GM12878 (cell line): ENCODE measurements at regions not wholly inside any gene's neighbourhood (a gene's known extent, or its start where the extent isn't known, plus 50 kb on each side); places are given as distances from the start of the nearest gene placed in this dataset.

ENCODE experiments used
- ATAC-seq: fragments of 200-7000 bp; cut with Tn5 transposase; 3 replicates; pipeline ENCODE4 v1.9.1; 2020; ENCODE audit warnings: mild to moderate bottlenecking, moderate library complexity
- BruUV-seq: library from RNA; stranded (reverse); fragments of 400-500 nt; replicated peaks from 2 replicates; lab custom pipeline; 2021; lab: Mats Ljungman, UMichigan
- CTCF ChIA-PET: fragments of 300-600 bp; sonication (Branson Sonifier 250); formaldehyde crosslinking; extraction: SDS; loops from one replicate; lab custom pipeline; 2021; ENCODE audit warnings: inconsistent platforms; lab: Yijun Ruan, JAX
- POLR2A ChIA-PET: fragments of 350-600 bp; formaldehyde crosslinking; extraction: SDS; loops from one replicate; lab custom pipeline; 2021; ENCODE audit warnings: inconsistent platforms; lab: Charles Lee
- RAD21 ChIA-PET: fragments of 300-600 bp; sonication (Branson Sonifier 250); formaldehyde crosslinking; loops from one replicate; lab custom pipeline; 2023; ENCODE audit warnings: antibody characterized with exemption; ENCODE audit not compliant: unreplicated experiment; lab: Charles Lee
- SMC1A ChIA-PET: fragments of 300-600 bp; sonication (Branson Sonifier 250); formaldehyde crosslinking; loops from one replicate; lab custom pipeline; 2023; ENCODE audit not compliant: unreplicated experiment, uncharacterized antibody; lab: Charles Lee
- DNase-seq: peaks from one replicate; pipeline ENCODE4 v3.0.0-alpha.2; 2011; ENCODE audit warnings: low read depth, low spot score
- FAIRE-seq: peaks from 3 replicates; lab custom pipeline; 2011; peaks lifted over from hg19 to GRCh38; lab: Jason Lieb, UNC
- H2AFZ ChIP-seq: 2 replicates; pipeline ENCODE4 v1.6.0; 2011; ENCODE audit warnings: low read depth, low read length, control low read depth; ENCODE audit not compliant: control insufficient read depth
- H3K27ac ChIP-seq: 2 replicates; pipeline ENCODE4 v1.5.1; 2011; ENCODE audit warnings: control low read depth; ENCODE audit not compliant: control insufficient read depth, insufficient read depth
- H3K27me3 ChIP-seq, 2 experiments: replicated peaks in 1 of 2; 2 replicates each; pipeline versions ENCODE4 v1.6.0 to v1.6.1; 2011; ENCODE audit warnings: low read length in 1 of 2; ENCODE audit not compliant: control insufficient read depth in 2 of 2, insufficient read depth in 2 of 2
- H3K36me3 ChIP-seq, 2 experiments: 2 replicates each; pipeline ENCODE4 v1.5.1; 2011; ENCODE audit warnings: low read length in 1 of 2; ENCODE audit not compliant: control insufficient read depth in 2 of 2, insufficient read depth in 2 of 2
- H3K4me1 ChIP-seq: 2 replicates; pipeline ENCODE4 v1.6.1; 2011; ENCODE audit warnings: mild to moderate bottlenecking, low read length, moderate library complexity, mixed read lengths; ENCODE audit not compliant: control insufficient read depth, insufficient read depth
- H3K4me2 ChIP-seq: 2 replicates; pipeline ENCODE4 v1.6.0; 2011; ENCODE audit warnings: control low read depth; ENCODE audit not compliant: control insufficient read depth, insufficient read depth
- H3K4me3 ChIP-seq: fragments of 200-600 bp; sonication (generic); 2 replicates; pipeline ENCODE4 v1.5.1; 2016
- H3K79me2 ChIP-seq: 2 replicates; pipeline ENCODE4 v1.6.0; 2011; ENCODE audit warnings: low read length; ENCODE audit not compliant: control insufficient read depth, insufficient read depth
- H3K9ac ChIP-seq: 2 replicates; pipeline ENCODE4 v1.8.0; 2011; ENCODE audit warnings: low read length, control low read depth, mixed read lengths; ENCODE audit not compliant: control insufficient read depth, insufficient read depth
- H3K9me3 ChIP-seq: replicated peaks from 3 replicates; pipeline ENCODE4 v1.5.1; 2011; ENCODE audit warnings: mild to moderate bottlenecking, low read length; ENCODE audit not compliant: control insufficient read depth, insufficient read depth
- H4K20me1 ChIP-seq: 2 replicates; pipeline ENCODE4 v1.6.0; 2011; ENCODE audit not compliant: control insufficient read depth, insufficient read depth
- EGR1 ChIP-seq, 2 experiments: IDR thresholded peaks; 1 replicate in 1 of 2; 2 replicates in 1 of 2; pipeline ENCODE4 v1.6.1; 2011 to 2012; ENCODE audit warnings: low read depth in 2 of 2, low read length in 2 of 2, borderline replicate concordance in 1 of 2, mild to moderate bottlenecking in 1 of 2, moderate library complexity in 1 of 2
- ESRRA ChIP-seq: IDR thresholded peaks from 2 replicates; pipeline ENCODE4 v1.6.1; 2012; ENCODE audit warnings: mild to moderate bottlenecking, low read length, improper control_type of control experiment
- KAT2A ChIP-seq: conservative IDR thresholded peaks from 2 replicates; pipeline ENCODE4 v1.6.1; 2011; ENCODE audit warnings: low read depth, low read length; ENCODE audit not compliant: control insufficient read depth
- MAX ChIP-seq: IDR thresholded peaks from 2 replicates; pipeline ENCODE4 v1.6.1; 2012; ENCODE audit warnings: low read depth, low read length, improper control_type of control experiment
- MEF2B ChIP-seq: fragments of 450-650 bp; IDR thresholded peaks from 2 replicates; pipeline ENCODE4 v1.6.1; 2018; ENCODE audit warnings: mild to moderate bottlenecking, moderate library complexity; ENCODE audit not compliant: partially characterized antibody, poor library complexity, severe bottlenecking
- NFYB ChIP-seq: IDR thresholded peaks from 2 replicates; pipeline ENCODE4 v1.6.1; 2011; ENCODE audit warnings: low read depth, mild to moderate bottlenecking, low read length, improper control_type of control experiment, moderate library complexity; ENCODE audit not compliant: insufficient read depth
- PKNOX1 ChIP-seq: fragments of 450-650 bp; IDR thresholded peaks from 2 replicates; pipeline ENCODE4 v1.6.1; 2016; ENCODE audit warnings: mild to moderate bottlenecking
- POLR2A ChIP-seq: IDR thresholded peaks from 2 replicates; pipeline ENCODE4 v1.6.1; 2011; ENCODE audit warnings: low read depth, mild to moderate bottlenecking, low read length
- RAD51 ChIP-seq: fragments of 450-650 bp; IDR thresholded peaks from 2 replicates; pipeline ENCODE4 v1.6.1; 2016; ENCODE audit warnings: moderate library complexity, mild to moderate bottlenecking, inconsistent platforms
- RELB ChIP-seq: fragments of 450-650 bp; IDR thresholded peaks from 2 replicates; pipeline ENCODE4 v1.6.1; 2017; ENCODE audit warnings: low read depth, mild to moderate bottlenecking, moderate library complexity
- YBX1 ChIP-seq: fragments of 450-650 bp; IDR thresholded peaks from 2 replicates; pipeline ENCODE4 v1.6.1; 2016; ENCODE audit warnings: antibody characterized with exemption
- ZBTB11 ChIP-seq: fragments of 450-650 bp; formaldehyde crosslinking; IDR thresholded peaks from 2 replicates; pipeline ENCODE4 v1.5.0; 2022; ENCODE audit warnings: mild to moderate bottlenecking, missing genetic modification characterization
- ZBTB4 ChIP-seq: fragments of 450-650 bp; formaldehyde crosslinking; IDR thresholded peaks from 2 replicates; pipeline ENCODE4 v1.4.0; 2022; ENCODE audit warnings: mild to moderate bottlenecking, moderate library complexity
- WGBS: methylation state at CpG from one replicate; pipeline ENCODE4 v1.1.6; 2016; ENCODE audit warnings: low lambda C conversion rate; ENCODE audit not compliant: insufficient replicate concordance, insufficient coverage; ENCODE audit errors: missing lambda C conversion rate; 5-methylcytosine and 5-hydroxymethylcytosine counted together
- in situ Hi-C: fragments of 300-500 bp; cut with MboI; formaldehyde crosslinking; loops from 9 replicates; pipeline ENCODE4 v1.14.3; 2018; ENCODE audit warnings: mixed read lengths
- intact Hi-C: fragments of 100-400 bp; cut with micrococcal nuclease; formaldehyde crosslinking; loops from one replicate; pipeline ENCODE4 v1.14.2; 2022; ENCODE audit not compliant: unreplicated experiment

- H4K20me1 ChIP-seq, result no peaks in the 10 kb centered on the region
- no peaks in the 10 kb centered on the region for H3K36me3 ChIP-seq
- H3K27ac ChIP-seq, result no peak overlapping the region
- H3K79me2 ChIP-seq, result no peaks in the 10 kb centered on the region
- no peak overlapping the region for H3K4me3 ChIP-seq
- H3K9me3 ChIP-seq, result no peaks in the 10 kb centered on the region
- FAIRE-seq (no peak), DNase-seq (no peak), ATAC-seq (no peak)
- H2AFZ ChIP-seq, result no peak overlapping the region
- WGBS, result 37% methylated on average over 7 of the region's 7 CpGs
- ChIA-PET RAD21 (no interaction called here), CTCF (interaction anchor here (1.2 kb wide), 1 partner anchor 71 kb away, joined by 4 read pairs; no protein-coding TSS in a partner anchor), SMC1A (interaction anchor here (1.6 kb wide), 1 partner anchor 11 kb away, joined by 3 read pairs; no protein-coding TSS in a partner anchor), POLR2A (no interaction called here)
- no TSS peak for BruUV-seq
- intact Hi-C loops, result no loop called here
- in situ Hi-C loops, result no loop called here
- H3K27me3 ChIP-seq, result no peaks in the 10 kb centered on the region
- no peaks in the 10 kb centered on the region for H3K4me1 ChIP-seq
- no peak overlapping the region for H3K4me2 ChIP-seq
- no peak overlapping the region for H3K9ac ChIP-seq
- TF ChIP-seq MEF2B, result no peak
- no peak for TF ChIP-seq RAD51
- TF ChIP-seq PKNOX1, result no peak
- no peak for TF ChIP-seq ZBTB11 (CRISPR knock-in tag)
- TF ChIP-seq YBX1, result no peak
- no peak for TF ChIP-seq MAX
- TF ChIP-seq POLR2A, result no peak
- no peak for TF ChIP-seq ZBTB4
- TF ChIP-seq EGR1 (IDR thresholded peaks at IDR 0.05; ENCODE audit: borderline replicate concordance in 1 of 2, low read depth in 2 of 2, low read length in 2 of 2), result no peak
- TF ChIP-seq KAT2A, result no peak
- TF ChIP-seq RELB, result no peak
- no peak for TF ChIP-seq NFYB
- no peak for TF ChIP-seq ESRRA
These were observed 329.3 kb downstream of the TBL1XR1 start for GRCh38 chr3:176867681-176868663.
